ENCODE measurements at regions not wholly inside any gene's neighbourhood (a gene's known extent, or its start where the extent isn't known, plus 50 kb on each side); places are given as distances from the start of the nearest gene placed in this dataset.

DNA sequence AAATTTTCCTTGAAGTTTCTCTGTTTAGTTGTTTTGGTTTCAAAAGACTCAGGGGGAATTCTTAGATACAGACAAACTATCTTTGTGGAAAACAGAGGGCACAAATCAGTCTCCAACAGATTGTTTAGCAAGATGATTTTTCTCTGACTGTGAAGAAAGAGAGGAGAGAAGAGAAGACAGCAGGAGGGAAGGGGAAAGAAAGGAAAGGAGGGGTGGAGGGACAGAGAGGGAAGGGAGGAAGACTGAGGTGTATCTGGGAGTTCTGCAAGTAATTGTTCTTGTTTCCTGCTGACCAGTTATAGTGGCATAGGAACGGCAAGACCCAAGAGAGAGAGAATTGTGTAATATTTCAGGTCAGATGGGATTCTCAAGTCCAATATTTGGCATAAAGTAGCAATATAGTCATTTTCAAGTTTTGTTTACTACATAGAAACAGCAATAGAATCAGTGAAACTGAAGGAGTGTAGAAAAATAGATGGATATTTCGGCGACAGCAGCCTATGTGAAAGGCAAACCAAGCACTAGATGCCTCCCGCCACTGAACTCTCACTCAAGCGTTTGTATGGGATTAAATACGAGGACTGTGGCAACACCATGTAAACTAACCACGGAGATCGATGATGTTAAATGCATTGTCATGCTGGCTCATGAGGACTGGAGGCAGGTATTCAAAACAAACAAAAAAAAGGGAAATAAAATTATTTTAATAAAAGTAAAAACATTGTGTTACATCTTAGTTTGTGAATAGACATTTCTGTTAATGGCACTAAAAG is 342.5 kb downstream of the SLC16A7 start:
- TF ChIP-seq CTCF (IDR thresholded peaks at IDR 0.05; ENCODE audit: low read depth, low read length, missing input control) (no peak), FOXA1 (IDR thresholded peaks at IDR 0.05) (no peak), GABPA (IDR thresholded peaks at IDR 0.05 in 1 of 2, conservative IDR thresholded peaks at IDR 0.05 in 1 of 2) (no peak), TAF1 (conservative IDR thresholded peaks at IDR 0.05) (no peak), RAD21 (IDR thresholded peaks at IDR 0.05) (no peak), EGR1 (IDR thresholded peaks at IDR 0.05; ENCODE audit: low read depth in 2 of 2) (no peak)
